Stomach smooth muscle (tissue), 2 donors: ENCODE measurements at regions not wholly inside any gene's neighbourhood (a gene's known extent, or its start where the extent isn't known, plus 50 kb on each side); places are given as distances from the start of the nearest gene placed in this dataset.

Experiments used
- H3K27ac ChIP-seq: one replicate; pipeline ENCODE4 v1.7.0; 2013; ENCODE audit warnings: mild to moderate bottlenecking, low read length, inconsistent platforms
- H3K27me3 ChIP-seq, 2 donors: one replicate each; pipeline ENCODE4 v1.7.0; 2013; ENCODE audit warnings: low read length in 2 of 2; ENCODE audit not compliant: insufficient read depth in 2 of 2, control insufficient read depth in 1 of 2
- H3K36me3 ChIP-seq, 2 donors: one replicate each; pipeline ENCODE4 v1.7.0; 2013; ENCODE audit warnings: low read length in 2 of 2; ENCODE audit not compliant: control insufficient read depth in 2 of 2, insufficient read depth in 2 of 2
- H3K4me1 ChIP-seq: one replicate; pipeline ENCODE4 v1.7.0; 2013; ENCODE audit warnings: low read length; ENCODE audit not compliant: control insufficient read depth, insufficient read depth
- H3K4me3 ChIP-seq, 2 donors: one replicate each; pipeline ENCODE4 v1.7.0; 2013; ENCODE audit warnings: low read length in 2 of 2
- H3K9ac ChIP-seq, 2 donors: one replicate each; pipeline ENCODE4 v1.7.0; 2013; ENCODE audit warnings: low read length in 2 of 2, mild to moderate bottlenecking in 1 of 2
- H3K9me3 ChIP-seq, 2 donors: one replicate each; pipeline ENCODE4 v1.7.0; 2013; ENCODE audit warnings: low read length in 2 of 2; ENCODE audit not compliant: control insufficient read depth in 2 of 2
- donor health status: healthy.
- donor health status: Pancreatic carcinoma.

GRCh38 chr1:42096554-42096953 lies 56.7 kb upstream of the GUCA2B start:
- H3K9ac ChIP-seq = no peak overlapping the region
- no peak overlapping the region for H3K4me3 ChIP-seq
- no peaks in the 10 kb centered on the region for H3K4me1 ChIP-seq
- H3K9me3 ChIP-seq = peaks cover 0 to 7% of the 10 kb centered on the region in 2 donors
- H3K27ac ChIP-seq = no peak overlapping the region
- peaks cover 0 to 3% of the 10 kb centered on the region in 2 donors for H3K27me3 ChIP-seq
- H3K36me3 ChIP-seq = no peaks in the 10 kb centered on the region

GRCh38 chr1:42089246-42089645 lies 64.0 kb upstream of the GUCA2B start:
- H3K27ac ChIP-seq = no peak overlapping the region

GRCh38 chr1:42086146-42086545 lies 67.1 kb upstream of the GUCA2B start:
- Histone ChIP-seq H3K4me1 (no peaks in the 10 kb centered on the region), H3K9ac (no peak overlapping the region), H3K27me3 (no peaks in the 10 kb centered on the region), H3K27ac (no peak overlapping the region), H3K9me3 (peaks cover 0 to 11% of the 10 kb centered on the region in 2 donors), H3K36me3 (no peaks in the 10 kb centered on the region), H3K4me3 (no peak overlapping the region)

More at GRCh38 chr1:42089246-42089645, 64.0 kb upstream of the GUCA2B start:
- Histone ChIP-seq H3K27me3 (no peaks in the 10 kb centered on the region), H3K36me3 (no peaks in the 10 kb centered on the region), H3K4me3 (no peak overlapping the region), H3K9me3 (peaks cover 0 to 11% of the 10 kb centered on the region in 2 donors), H3K4me1 (no peaks in the 10 kb centered on the region), H3K9ac (no peak overlapping the region)

GRCh38 chr1:42085596-42085995 lies 67.6 kb upstream of the GUCA2B start:
- Histone ChIP-seq H3K27ac (no peak overlapping the region), H3K4me1 (no peaks in the 10 kb centered on the region), H3K4me3 (no peak overlapping the region), H3K27me3 (no peaks in the 10 kb centered on the region), H3K9me3 (peaks cover under 1 to 11% of the 10 kb centered on the region in 2 donors), H3K9ac (no peak overlapping the region), H3K36me3 (no peaks in the 10 kb centered on the region)

GRCh38 chr1:42081475-42081874 lies 71.7 kb upstream of the GUCA2B start:
- no peak overlapping the region for H3K4me3 ChIP-seq
- H3K27me3 ChIP-seq = no peaks in the 10 kb centered on the region
- H3K4me1 ChIP-seq = no peaks in the 10 kb centered on the region
- H3K36me3 ChIP-seq = no peaks in the 10 kb centered on the region
- no peak overlapping the region for H3K9ac ChIP-seq
- H3K27ac ChIP-seq = no peak overlapping the region
- peaks cover 0 to 5% of the 10 kb centered on the region in 2 donors for H3K9me3 ChIP-seq

- H3K4me1 ChIP-seq = no peaks in the 10 kb centered on the region
- no peak overlapping the region for H3K9ac ChIP-seq
- no peaks in the 10 kb centered on the region for H3K36me3 ChIP-seq
- H3K4me3 ChIP-seq = no peak overlapping the region
- H3K27me3 ChIP-seq = no peaks in the 10 kb centered on the region
- no peak overlapping the region for H3K27ac ChIP-seq
- H3K9me3 ChIP-seq = peaks cover 0 to under 1% of the 10 kb centered on the region in 2 donors
These were observed 78.0 kb upstream of the GUCA2B start for GRCh38 chr1:42075179-42075578.

GRCh38 chr1:42070996-42071395 lies 82.2 kb upstream of the GUCA2B start:
- H3K27ac ChIP-seq = no peak overlapping the region
- H3K9ac ChIP-seq = no peak overlapping the region
- H3K9me3 ChIP-seq = no peaks in the 10 kb centered on the region
- no peaks in the 10 kb centered on the region for H3K36me3 ChIP-seq
- no peak overlapping the region for H3K4me3 ChIP-seq
- no peaks in the 10 kb centered on the region for H3K27me3 ChIP-seq
- H3K4me1 ChIP-seq = no peaks in the 10 kb centered on the region

- Histone ChIP-seq H3K27ac (no peak overlapping the region), H3K27me3 (no peaks in the 10 kb centered on the region), H3K9me3 (peaks cover 2 to 4% of the 10 kb centered on the region in 2 donors), H3K9ac (no peak overlapping the region), H3K4me1 (no peaks in the 10 kb centered on the region), H3K36me3 (no peaks in the 10 kb centered on the region), H3K4me3 (no peak overlapping the region)
These were observed 95.4 kb upstream of the GUCA2B start for GRCh38 chr1:42057800-42058199.

GRCh38 chr1:42056460-42056859 lies 96.8 kb upstream of the GUCA2B start:
- H3K4me1 ChIP-seq = no peaks in the 10 kb centered on the region
- no peak overlapping the region for H3K9ac ChIP-seq
- H3K9me3 ChIP-seq = peaks cover 2 to 4% of the 10 kb centered on the region in 2 donors
- no peaks in the 10 kb centered on the region for H3K36me3 ChIP-seq
- no peak overlapping the region for H3K4me3 ChIP-seq
- no peaks in the 10 kb centered on the region for H3K27me3 ChIP-seq
- H3K27ac ChIP-seq = no peak overlapping the region

GRCh38 chr1:42055061-42055460 lies 98.1 kb upstream of the GUCA2B start:
- no peaks in the 10 kb centered on the region for H3K4me1 ChIP-seq
- no peak overlapping the region for H3K4me3 ChIP-seq
- no peaks in the 10 kb centered on the region for H3K36me3 ChIP-seq
- H3K27ac ChIP-seq = no peak overlapping the region
- no peak overlapping the region for H3K9ac ChIP-seq
- peaks cover 2 to 4% of the 10 kb centered on the region in 2 donors for H3K9me3 ChIP-seq
- H3K27me3 ChIP-seq = no peaks in the 10 kb centered on the region

- Histone ChIP-seq H3K4me3 (no peak overlapping the region), H3K4me1 (no peaks in the 10 kb centered on the region), H3K9ac (no peak overlapping the region), H3K27ac (no peak overlapping the region), H3K36me3 (no peaks in the 10 kb centered on the region), H3K9me3 (no peaks in the 10 kb centered on the region), H3K27me3 (no peaks in the 10 kb centered on the region)
These were observed 101.0 kb upstream of the GUCA2B start for GRCh38 chr1:42052072-42052699.
